SK-N-SH (cell line): ENCODE measurements at regions not wholly inside any gene's neighbourhood (a gene's known extent, or its start where the extent isn't known, plus 50 kb on each side); places are given as distances from the start of the nearest gene placed in this dataset.

Experiments
- CTCF ChIA-PET: fragments of 300-600, 350-600 bp; formaldehyde crosslinking; extraction: SDS; loops from one replicate; lab custom pipeline; 2021; lab: Yijun Ruan, JAX
- POLR2A ChIA-PET: fragments of 350-600 bp; sonication (Branson Sonifier 250); formaldehyde crosslinking; extraction: SDS; loops from one replicate; lab custom pipeline; 2020; ENCODE audit warnings: antibody characterized with exemption, inconsistent platforms; lab: Yijun Ruan, JAX
- DNase-seq: peaks from one replicate; pipeline ENCODE4 v3.0.0; 2012
- H2AFZ ChIP-seq: fragments of 200-600 bp; sonication (generic); 2 replicates; pipeline ENCODE4 v1.8.1; 2016; ENCODE audit warnings: antibody characterized with exemption, mild to moderate bottlenecking, low read depth
- H3F3A ChIP-seq: fragments of 200-600 bp; sonication (generic); replicated peaks from 2 replicates; pipeline ENCODE3; 2016; ENCODE audit warnings: antibody characterized with exemption, mild to moderate bottlenecking; ENCODE audit not compliant: insufficient read depth
- H3K27ac ChIP-seq, 2 experiments: fragments of 200-500 bp in 1 of 2; fragments of 200-600 bp in 1 of 2; sonication (Bioruptor generic) in 1 of 2; sonication (generic), shearing (Covaris generic) in 1 of 2; 2 replicates each; pipeline versions ENCODE4 v1.5.1 to v1.6.1; 2014 to 2016; ENCODE audit warnings: low read depth in 2 of 2, inconsistent platforms in 1 of 2, low read length in 1 of 2, mild to moderate bottlenecking in 1 of 2, mixed read lengths in 1 of 2
- H3K27me3 ChIP-seq: fragments of 200-600 bp; sonication (generic), shearing (Covaris generic); 2 replicates; pipeline ENCODE4 v1.6.1; 2016; ENCODE audit warnings: mixed run types; ENCODE audit not compliant: insufficient read depth
- H3K36me3 ChIP-seq, 2 experiments: fragments of 200-500 bp in 1 of 2; fragments of 200-600 bp in 1 of 2; sonication (Bioruptor generic) in 1 of 2; sonication (generic) in 1 of 2; replicated peaks in 1 of 2; 2 replicates each; pipeline versions ENCODE3 to v1.5.1; 2014 to 2016; ENCODE audit warnings: low read length in 1 of 2, mild to moderate bottlenecking in 1 of 2; ENCODE audit not compliant: insufficient read depth in 2 of 2, control insufficient read depth in 1 of 2
- H3K4me1 ChIP-seq, 2 experiments: fragments of 200-500 bp in 1 of 2; fragments of 200-600 bp in 1 of 2; sonication (Bioruptor generic) in 1 of 2; sonication (generic), shearing (Covaris generic) in 1 of 2; 2 replicates each; pipeline versions ENCODE4 v1.5.1 to v1.6.1; 2014 to 2016; ENCODE audit warnings: low read depth in 1 of 2, low read length in 1 of 2, mixed run types in 1 of 2; ENCODE audit not compliant: insufficient read depth in 2 of 2, control insufficient read depth in 1 of 2
- H3K4me2 ChIP-seq: fragments of 200-600 bp; sonication (generic), shearing (Covaris generic); 2 replicates; pipeline ENCODE4 v1.6.1; 2017; ENCODE audit warnings: mixed run types
- H3K4me3 ChIP-seq, 2 experiments: fragments of 200-500 bp in 1 of 2; fragments of 200-600 bp in 1 of 2; sonication (Bioruptor generic) in 1 of 2; sonication (generic), shearing (Covaris generic) in 1 of 2; 2 replicates each; pipeline versions ENCODE4 v1.5.1 to v1.8.1; 2014 to 2016; ENCODE audit warnings: low read depth in 2 of 2, inconsistent platforms in 1 of 2, low read length in 1 of 2, mild to moderate bottlenecking in 1 of 2, mixed read lengths in 1 of 2, moderate library complexity in 1 of 2
- H3K79me2 ChIP-seq: fragments of 200-600 bp; sonication (generic); 2 replicates; pipeline ENCODE4 v1.8.1; 2017; ENCODE audit warnings: mild to moderate bottlenecking; ENCODE audit not compliant: insufficient read depth
- H3K9ac ChIP-seq: fragments of 200-600 bp; sonication (generic); 2 replicates; pipeline ENCODE4 v1.6.1; 2017; ENCODE audit warnings: mixed run types
- H3K9me2 ChIP-seq: fragments of 200-600 bp; sonication (generic); 2 replicates; pipeline ENCODE4 v1.6.1; 2017; ENCODE audit warnings: mixed run types
- H3K9me3 ChIP-seq: fragments of 200-600 bp; sonication (generic); 2 replicates; pipeline ENCODE4 v1.6.1; 2017; ENCODE audit warnings: mixed run types, mild to moderate bottlenecking, moderate library complexity
- H4K20me1 ChIP-seq: fragments of 200-600 bp; sonication (generic); 2 replicates; pipeline ENCODE4 v1.6.1; 2017; ENCODE audit warnings: mild to moderate bottlenecking, mixed run types; ENCODE audit not compliant: insufficient read depth
- EP300 ChIP-seq, 2 experiments: IDR thresholded peaks; 2 replicates each; pipeline versions ENCODE4 v1.4.0 to v1.6.1; 2012; ENCODE audit warnings: borderline replicate concordance in 1 of 2, low read depth in 1 of 2, low read length in 1 of 2
- EZH2phosphoT487 ChIP-seq: fragments of 200-600 bp; sonication (generic); IDR thresholded peaks from 2 replicates; pipeline ENCODE4 v1.6.1; 2017; ENCODE audit warnings: low read depth, mixed run types, mild to moderate bottlenecking, antibody characterized with exemption, moderate library complexity, borderline replicate concordance
- FOXM1 ChIP-seq: IDR thresholded peaks from 2 replicates; pipeline ENCODE4 v1.4.0; 2012; ENCODE audit warnings: low read depth, mild to moderate bottlenecking
- JUND ChIP-seq: IDR thresholded peaks from 2 replicates; pipeline ENCODE4 v1.4.0; 2012
- MAX ChIP-seq: IDR thresholded peaks from 2 replicates; pipeline ENCODE4 v1.4.0; 2012; ENCODE audit warnings: low read depth
- MEF2A ChIP-seq: IDR thresholded peaks from 2 replicates; pipeline ENCODE4 v1.4.0; 2012; ENCODE audit warnings: low read depth, borderline replicate concordance
- NRF1 ChIP-seq: IDR thresholded peaks from 2 replicates; pipeline ENCODE4 v1.6.1; 2012; ENCODE audit warnings: low read depth, mild to moderate bottlenecking, low read length
- TCF12 ChIP-seq: IDR thresholded peaks from 2 replicates; pipeline ENCODE4 v1.4.0; 2012
- TEAD4 ChIP-seq: IDR thresholded peaks from 2 replicates; pipeline ENCODE4 v1.4.0; 2012; ENCODE audit warnings: mild to moderate bottlenecking, borderline replicate concordance; ENCODE audit not compliant: insufficient read depth
- WGBS: methylation state at CpG from one replicate; pipeline ENCODE4 v1.1.6; 2017; ENCODE audit warnings: low lambda C conversion rate; 5-methylcytosine and 5-hydroxymethylcytosine counted together
- TF ChIP-seq, protein P1 (sequence below): fragments of 200-600 bp; sonication (generic); IDR thresholded peaks from 2 replicates; pipeline ENCODE4 v1.6.1; 2017; ENCODE audit warnings: antibody characterized with exemption, mild to moderate bottlenecking, moderate library complexity
- TF ChIP-seq, protein P2 (sequence below): IDR thresholded peaks from 2 replicates; pipeline ENCODE4 v1.6.1; 2012; ENCODE audit warnings: mild to moderate bottlenecking, low read depth, low read length, moderate library complexity
- TF ChIP-seq, protein P3 (sequence below): fragments of 150-350 bp; IDR thresholded peaks from 2 replicates; pipeline ENCODE4 v1.6.1; 2016; ENCODE audit warnings: mild to moderate bottlenecking, low read depth, low read length

GRCh38 chr1:199660071-199660470 is 367.4 kb upstream of the NR5A2 start:
- no peaks in the 10 kb centered on the region for H4K20me1 ChIP-seq
- H3K9ac ChIP-seq: no peak overlapping the region
- TF ChIP-seq, protein P1, sequence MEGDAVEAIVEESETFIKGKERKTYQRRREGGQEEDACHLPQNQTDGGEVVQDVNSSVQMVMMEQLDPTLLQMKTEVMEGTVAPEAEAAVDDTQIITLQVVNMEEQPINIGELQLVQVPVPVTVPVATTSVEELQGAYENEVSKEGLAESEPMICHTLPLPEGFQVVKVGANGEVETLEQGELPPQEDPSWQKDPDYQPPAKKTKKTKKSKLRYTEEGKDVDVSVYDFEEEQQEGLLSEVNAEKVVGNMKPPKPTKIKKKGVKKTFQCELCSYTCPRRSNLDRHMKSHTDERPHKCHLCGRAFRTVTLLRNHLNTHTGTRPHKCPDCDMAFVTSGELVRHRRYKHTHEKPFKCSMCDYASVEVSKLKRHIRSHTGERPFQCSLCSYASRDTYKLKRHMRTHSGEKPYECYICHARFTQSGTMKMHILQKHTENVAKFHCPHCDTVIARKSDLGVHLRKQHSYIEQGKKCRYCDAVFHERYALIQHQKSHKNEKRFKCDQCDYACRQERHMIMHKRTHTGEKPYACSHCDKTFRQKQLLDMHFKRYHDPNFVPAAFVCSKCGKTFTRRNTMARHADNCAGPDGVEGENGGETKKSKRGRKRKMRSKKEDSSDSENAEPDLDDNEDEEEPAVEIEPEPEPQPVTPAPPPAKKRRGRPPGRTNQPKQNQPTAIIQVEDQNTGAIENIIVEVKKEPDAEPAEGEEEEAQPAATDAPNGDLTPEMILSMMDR: no peak
- TF ChIP-seq MEF2A (no peak), EP300 (IDR thresholded peaks at IDR 0.05; ENCODE audit: borderline replicate concordance in 1 of 2, low read depth in 1 of 2, low read length in 1 of 2) (no peak), EZH2phosphoT487 (no peak), TCF12 (no peak), JUND (no peak), FOXM1 (no peak), MAX (no peak), NRF1 (no peak), TEAD4 (no peak)
- TF ChIP-seq, protein P2, sequence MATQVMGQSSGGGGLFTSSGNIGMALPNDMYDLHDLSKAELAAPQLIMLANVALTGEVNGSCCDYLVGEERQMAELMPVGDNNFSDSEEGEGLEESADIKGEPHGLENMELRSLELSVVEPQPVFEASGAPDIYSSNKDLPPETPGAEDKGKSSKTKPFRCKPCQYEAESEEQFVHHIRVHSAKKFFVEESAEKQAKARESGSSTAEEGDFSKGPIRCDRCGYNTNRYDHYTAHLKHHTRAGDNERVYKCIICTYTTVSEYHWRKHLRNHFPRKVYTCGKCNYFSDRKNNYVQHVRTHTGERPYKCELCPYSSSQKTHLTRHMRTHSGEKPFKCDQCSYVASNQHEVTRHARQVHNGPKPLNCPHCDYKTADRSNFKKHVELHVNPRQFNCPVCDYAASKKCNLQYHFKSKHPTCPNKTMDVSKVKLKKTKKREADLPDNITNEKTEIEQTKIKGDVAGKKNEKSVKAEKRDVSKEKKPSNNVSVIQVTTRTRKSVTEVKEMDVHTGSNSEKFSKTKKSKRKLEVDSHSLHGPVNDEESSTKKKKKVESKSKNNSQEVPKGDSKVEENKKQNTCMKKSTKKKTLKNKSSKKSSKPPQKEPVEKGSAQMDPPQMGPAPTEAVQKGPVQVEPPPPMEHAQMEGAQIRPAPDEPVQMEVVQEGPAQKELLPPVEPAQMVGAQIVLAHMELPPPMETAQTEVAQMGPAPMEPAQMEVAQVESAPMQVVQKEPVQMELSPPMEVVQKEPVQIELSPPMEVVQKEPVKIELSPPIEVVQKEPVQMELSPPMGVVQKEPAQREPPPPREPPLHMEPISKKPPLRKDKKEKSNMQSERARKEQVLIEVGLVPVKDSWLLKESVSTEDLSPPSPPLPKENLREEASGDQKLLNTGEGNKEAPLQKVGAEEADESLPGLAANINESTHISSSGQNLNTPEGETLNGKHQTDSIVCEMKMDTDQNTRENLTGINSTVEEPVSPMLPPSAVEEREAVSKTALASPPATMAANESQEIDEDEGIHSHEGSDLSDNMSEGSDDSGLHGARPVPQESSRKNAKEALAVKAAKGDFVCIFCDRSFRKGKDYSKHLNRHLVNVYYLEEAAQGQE: no peak
- TF ChIP-seq, protein P3, sequence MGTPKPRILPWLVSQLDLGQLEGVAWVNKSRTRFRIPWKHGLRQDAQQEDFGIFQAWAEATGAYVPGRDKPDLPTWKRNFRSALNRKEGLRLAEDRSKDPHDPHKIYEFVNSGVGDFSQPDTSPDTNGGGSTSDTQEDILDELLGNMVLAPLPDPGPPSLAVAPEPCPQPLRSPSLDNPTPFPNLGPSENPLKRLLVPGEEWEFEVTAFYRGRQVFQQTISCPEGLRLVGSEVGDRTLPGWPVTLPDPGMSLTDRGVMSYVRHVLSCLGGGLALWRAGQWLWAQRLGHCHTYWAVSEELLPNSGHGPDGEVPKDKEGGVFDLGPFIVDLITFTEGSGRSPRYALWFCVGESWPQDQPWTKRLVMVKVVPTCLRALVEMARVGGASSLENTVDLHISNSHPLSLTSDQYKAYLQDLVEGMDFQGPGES: no peak
- H3K4me1 ChIP-seq: peaks cover 0 to under 1% of the 10 kb centered on the region in 2 experiments; a peak in 1 of 4 replicates
- H3K79me2 ChIP-seq: no peaks in the 10 kb centered on the region
- H3K36me3 ChIP-seq: no peaks in the 10 kb centered on the region
- H3K4me3 ChIP-seq: no peak overlapping the region
- ChIA-PET CTCF (no interaction called here), POLR2A (no interaction called here)
- H3F3A ChIP-seq: no peaks in the 10 kb centered on the region
- WGBS: 67% methylated on average over 2 of the region's 2 CpGs
- H3K4me2 ChIP-seq: no peak overlapping the region
- DNase-seq: no peak
- no peaks in the 10 kb centered on the region for H3K27me3 ChIP-seq
- H3K9me3 ChIP-seq: no peaks in the 10 kb centered on the region
- H2AFZ ChIP-seq: no peak overlapping the region
- no peak overlapping the region for H3K27ac ChIP-seq
- H3K9me2 ChIP-seq: no peaks in the 10 kb centered on the region
